Common myeloid progenitor, CD34-positive (primary cell): ENCODE measurements at regions not wholly inside any gene's neighbourhood (a gene's known extent, or its start where the extent isn't known, plus 50 kb on each side); places are given as distances from the start of the nearest gene placed in this dataset.

Source experiments
- CTCF ChIA-PET: fragments of 350-600 bp; sonication (Branson Sonifier 250); formaldehyde crosslinking; loops from one replicate; lab custom pipeline; 2021; ENCODE audit warnings: antibody characterized with exemption; lab: Charles Lee
- POLR2A ChIA-PET: fragments of 350-600 bp; sonication (Branson Sonifier 250); formaldehyde crosslinking; loops from one replicate; lab custom pipeline; 2021; ENCODE audit warnings: antibody characterized with exemption; lab: Charles Lee
- DNase-seq, 3 donors: peaks; one replicate each; pipeline versions ENCODE4 v3.0.0 to v3.0.0-alpha.2; 2013
- H3K27ac ChIP-seq, 2 experiments: 1 replicate in 1 of 2; 2 replicates in 1 of 2; pipeline ENCODE4 v1.7.0; 2013; ENCODE audit warnings: inconsistent platforms in 2 of 2, low read length in 2 of 2, mild to moderate bottlenecking in 2 of 2, low read depth in 1 of 2, moderate library complexity in 1 of 2; ENCODE audit not compliant: severe bottlenecking in 2 of 2, insufficient read depth in 1 of 2, poor library complexity in 1 of 2
- H3K27me3 ChIP-seq, 5 experiments: replicated peaks in 2 of 5; 1 replicate in 3 of 5; 2 replicates in 2 of 5; pipeline versions ENCODE4 v1.6.1 to v1.7.0; 2013; ENCODE audit warnings: low read length in 4 of 5, mild to moderate bottlenecking in 2 of 5, moderate library complexity in 2 of 5, inconsistent platforms in 1 of 5; ENCODE audit not compliant: insufficient read depth in 5 of 5, control insufficient read depth in 4 of 5
- H3K36me3 ChIP-seq, 4 experiments: 1 replicate in 2 of 4; 2 replicates in 2 of 4; pipeline versions ENCODE4 v1.6.1 to v1.7.0; 2013; ENCODE audit warnings: low read length in 3 of 4, control low read depth in 1 of 4, mild to moderate bottlenecking in 1 of 4; ENCODE audit not compliant: control insufficient read depth in 4 of 4, insufficient read depth in 4 of 4
- H3K4me1 ChIP-seq, 4 experiments: 1 replicate in 3 of 4; 2 replicates in 1 of 4; pipeline versions ENCODE4 v1.6.1 to v1.7.1; 2013; ENCODE audit warnings: low read length in 3 of 4, mild to moderate bottlenecking in 3 of 4, control low read depth in 1 of 4, inconsistent platforms in 1 of 4, moderate library complexity in 1 of 4; ENCODE audit not compliant: control insufficient read depth in 4 of 4, insufficient read depth in 4 of 4; ENCODE audit errors: control extremely low read depth in 1 of 4
- H3K4me3 ChIP-seq, 7 experiments: 1 replicate in 4 of 7; 2 replicates in 3 of 7; pipeline versions ENCODE4 v1.5.1 to v1.7.0; 2013; ENCODE audit warnings: mild to moderate bottlenecking in 7 of 7, low read length in 6 of 7, moderate library complexity in 6 of 7, inconsistent platforms in 2 of 7, low read depth in 2 of 7, control low read depth in 1 of 7; ENCODE audit not compliant: insufficient read depth in 4 of 7, control insufficient read depth in 1 of 7; ENCODE audit errors: extremely low read depth in 1 of 7
- H3K9me3 ChIP-seq, 5 experiments: 1 replicate in 4 of 5; 2 replicates in 1 of 5; pipeline versions ENCODE4 v1.6.1 to v1.7.1; 2013; ENCODE audit warnings: low read length in 4 of 5, mild to moderate bottlenecking in 2 of 5, inconsistent platforms in 1 of 5, low read depth in 1 of 5, moderate library complexity in 1 of 5; ENCODE audit not compliant: control insufficient read depth in 4 of 5, insufficient read depth in 2 of 5; ENCODE audit errors: control extremely low read depth in 1 of 5
- WGBS: methylation state at CpG from one replicate; pipeline ENCODE4 v1.1.5; 2013; ENCODE audit not compliant: insufficient coverage; 5-methylcytosine and 5-hydroxymethylcytosine counted together

- Histone ChIP-seq H3K36me3 (no peaks in the 10 kb centered on the region), H3K27me3 (peaks cover 0 to 3% (median 0%) of the 10 kb centered on the region in 5 experiments), H3K27ac (no peak overlapping the region), H3K9me3 (no peaks in the 10 kb centered on the region), H3K4me3 (no peak overlapping the region), H3K4me1 (peaks cover 0 to 5% (median 0%) of the 10 kb centered on the region in 4 experiments)
- POLR2A ChIA-PET, result no interaction called here
- DNase-seq, result peak in 1 of 3 donors; percentile 7
- CTCF ChIA-PET, result no interaction called here
Observed at GRCh38 chr4:44861756-44862155, 135.4 kb upstream of the GNPDA2 start.

- Histone ChIP-seq H3K27me3 (peaks cover 0 to 3% (median 0%) of the 10 kb centered on the region in 5 experiments), H3K4me1 (peaks cover 0 to 5% (median 0%) of the 10 kb centered on the region in 4 experiments), H3K36me3 (no peaks in the 10 kb centered on the region), H3K27ac (no peak overlapping the region), H3K9me3 (no peaks in the 10 kb centered on the region), H3K4me3 (no peak overlapping the region)
- CTCF ChIA-PET, result no interaction called here
- WGBS, result no CpG with 5 or more reads among the region's 2 CpGs
- DNase-seq, result no peak
- POLR2A ChIA-PET, result no interaction called here
Observed at GRCh38 chr4:44859477-44859876, 133.1 kb upstream of the GNPDA2 start.

DNA sequence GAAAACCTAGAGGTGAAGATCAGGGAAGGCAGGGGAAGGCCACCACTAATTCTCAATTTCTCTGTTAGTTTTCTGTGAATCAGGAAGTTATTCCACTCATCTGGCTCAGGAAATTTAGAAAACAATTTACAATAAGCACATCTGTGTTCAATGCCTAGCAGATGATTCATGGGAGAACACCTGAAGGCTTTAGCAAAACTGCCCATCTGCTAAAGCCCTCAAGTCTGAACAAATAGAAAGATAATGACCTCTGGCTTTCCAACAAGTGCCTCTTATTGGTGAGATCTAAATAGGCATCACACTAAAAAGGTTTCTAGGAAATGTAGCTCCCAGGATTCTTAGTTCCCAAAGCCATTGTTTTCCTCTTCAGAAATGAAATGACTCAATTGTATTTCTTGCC lies 122.1 kb upstream of the GNPDA2 start:
- Histone ChIP-seq H3K27ac (no peak overlapping the region), H3K27me3 (no peaks in the 10 kb centered on the region), H3K4me1 (no peaks in the 10 kb centered on the region), H3K9me3 (no peaks in the 10 kb centered on the region), H3K4me3 (no peak overlapping the region), H3K36me3 (no peaks in the 10 kb centered on the region)
- ChIA-PET POLR2A (no interaction called here), CTCF (no interaction called here)
- DNase-seq, result no peak

- ChIA-PET CTCF (no interaction called here), POLR2A (no interaction called here)
- no peak for DNase-seq
- WGBS, result 91% methylated on average over 4 of the region's 4 CpGs
- no peaks in the 10 kb centered on the region for H3K9me3 ChIP-seq
- H3K27ac ChIP-seq, result no peak overlapping the region
- H3K4me3 ChIP-seq, result no peak overlapping the region
- H3K4me1 ChIP-seq, result peaks cover 0 to 7% (median 0%) of the 10 kb centered on the region in 4 experiments
- H3K36me3 ChIP-seq, result no peaks in the 10 kb centered on the region
- no peaks in the 10 kb centered on the region for H3K27me3 ChIP-seq
Observed at GRCh38 chr4:44845993-44846392, 119.6 kb upstream of the GNPDA2 start.

- CTCF ChIA-PET, result no interaction called here
- no CpG with 5 or more reads among the region's 1 CpG for WGBS
- no peaks in the 10 kb centered on the region for H3K36me3 ChIP-seq
- H3K4me3 ChIP-seq, result no peak overlapping the region
- no peak for DNase-seq
- POLR2A ChIA-PET, result no interaction called here
- H3K27me3 ChIP-seq, result no peaks in the 10 kb centered on the region
- H3K27ac ChIP-seq, result no peak overlapping the region
- no peaks in the 10 kb centered on the region for H3K9me3 ChIP-seq
- H3K4me1 ChIP-seq, result peaks cover 0 to 7% (median 0%) of the 10 kb centered on the region in 4 experiments
Observed at GRCh38 chr4:44845309-44845708, 119.0 kb upstream of the GNPDA2 start.

DNA sequence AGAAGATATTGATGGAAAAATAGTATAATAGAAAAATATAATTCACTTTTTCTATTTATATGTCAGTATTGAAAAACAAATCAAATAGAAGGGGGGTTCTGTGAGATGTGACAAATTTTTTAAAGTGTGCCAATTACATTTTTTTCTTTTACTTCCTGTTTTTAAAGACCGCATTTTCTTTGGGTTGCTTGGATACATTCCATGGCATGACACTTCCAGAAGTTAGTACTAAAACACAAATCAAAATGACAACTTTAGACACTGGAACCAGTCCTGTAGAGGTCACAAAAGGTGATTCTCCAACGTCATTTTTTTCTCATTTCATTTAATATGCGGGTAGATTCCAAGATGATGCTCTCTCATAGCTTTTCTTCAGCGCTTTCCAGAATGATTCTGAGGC lies 116.2 kb upstream of the GNPDA2 start:
- DNase-seq, result peak in 2 of 3 donors; percentile 54 to 59
- WGBS, result 33% methylated on average over 3 of the region's 4 CpGs
- no peaks in the 10 kb centered on the region for H3K9me3 ChIP-seq
- no peaks in the 10 kb centered on the region for H3K27me3 ChIP-seq
- no peaks in the 10 kb centered on the region for H3K36me3 ChIP-seq
- peaks cover 0 to 7% (median 0%) of the 10 kb centered on the region in 4 experiments for H3K4me1 ChIP-seq
- no peak overlapping the region for H3K27ac ChIP-seq
- H3K4me3 ChIP-seq, result no peak overlapping the region
- POLR2A ChIA-PET, result no interaction called here
- CTCF ChIA-PET, result no interaction called here

- Histone ChIP-seq H3K36me3 (no peaks in the 10 kb centered on the region), H3K27ac (no peak overlapping the region), H3K4me1 (no peaks in the 10 kb centered on the region), H3K4me3 (no peak overlapping the region), H3K27me3 (no peaks in the 10 kb centered on the region), H3K9me3 (no peaks in the 10 kb centered on the region)
- ChIA-PET CTCF (no interaction called here), POLR2A (no interaction called here)
- no peak for DNase-seq
- WGBS, result no CpG with 5 or more reads among the region's 2 CpGs
Observed at GRCh38 chr4:44817930-44818329, 91.6 kb upstream of the GNPDA2 start.
